SK-N-SH treated with all-trans-retinoic acid at 6 μM for 48 hours (cell line): ENCODE measurements at regions not wholly inside any gene's neighbourhood (a gene's known extent, or its start where the extent isn't known, plus 50 kb on each side); places are given as distances from the start of the nearest gene placed in this dataset.
A peak's percentile ranks its signal among the peaks of the same experiment; 100 is the strongest.

Experiments used
- ATAC-seq: fragments of 200-7000 bp; cut with Tn5 transposase; 3 replicates; pipeline ENCODE4 v1.9.1; 2020; ENCODE audit warnings: mild to moderate bottlenecking, moderate library complexity
- ARNTL ChIP-seq: fragments of 450-650 bp; formaldehyde crosslinking; IDR thresholded peaks from 2 replicates; pipeline ENCODE4 v1.5.0; 2020; ENCODE audit warnings: low read depth, mild to moderate bottlenecking, moderate library complexity, borderline replicate concordance
- BACH2 ChIP-seq: fragments of 250-450 bp; sonication (Bioruptor Pico); IDR thresholded peaks from 2 replicates; pipeline ENCODE4 v1.9.0; 2021; ENCODE audit warnings: mild to moderate bottlenecking, borderline replicate concordance
- CREB5 ChIP-seq: fragments of 250-450 bp; sonication (Bioruptor Pico); IDR thresholded peaks from 2 replicates; pipeline ENCODE4 v1.5.1; 2020; ENCODE audit warnings: low read depth, mild to moderate bottlenecking, moderate library complexity
- CSDC2 ChIP-seq: fragments of 250-450 bp; sonication (Bioruptor Pico); IDR thresholded peaks from 2 replicates; pipeline ENCODE4 v1.5.0; 2020; ENCODE audit warnings: mild to moderate bottlenecking, moderate library complexity
- ESRRG ChIP-seq: fragments of 250-450 bp; sonication (Bioruptor Pico); IDR thresholded peaks from 2 replicates; pipeline ENCODE4 v1.6.1; 2021; ENCODE audit warnings: mild to moderate bottlenecking
- GLIS3 ChIP-seq: fragments of 250-450 bp; sonication (Bioruptor Pico); IDR thresholded peaks from 2 replicates; pipeline ENCODE4 v1.5.0; 2020; ENCODE audit warnings: mild to moderate bottlenecking, moderate library complexity
- ISL1 ChIP-seq: fragments of 250-450 bp; sonication (Bioruptor Pico); IDR thresholded peaks from 2 replicates; pipeline ENCODE4 v2.1.2; 2022; ENCODE audit warnings: mild to moderate bottlenecking, moderate library complexity
- OSR1 ChIP-seq: fragments of 250-450 bp; sonication (Bioruptor Pico); IDR thresholded peaks from 2 replicates; pipeline ENCODE4 v1.8.0; 2022; ENCODE audit warnings: moderate library complexity, mild to moderate bottlenecking, inconsistent platforms
- PPARA ChIP-seq: fragments of 250-450 bp; sonication (Bioruptor Pico); IDR thresholded peaks from 2 replicates; pipeline ENCODE4 v1.5.0; 2020; ENCODE audit warnings: mild to moderate bottlenecking, borderline replicate concordance
- RARB ChIP-seq: fragments of 250-450 bp; sonication (Bioruptor Pico); IDR thresholded peaks from 2 replicates; pipeline ENCODE4 v1.8.0; 2021; ENCODE audit warnings: mild to moderate bottlenecking, moderate library complexity
- SNAI2 ChIP-seq: fragments of 250-450 bp; sonication (Bioruptor Pico); IDR thresholded peaks from 2 replicates; pipeline ENCODE4 v1.5.0; 2020; ENCODE audit warnings: mild to moderate bottlenecking, moderate library complexity
- TCF4 ChIP-seq: fragments of 250-450 bp; sonication (Bioruptor Pico); IDR thresholded peaks from 2 replicates; pipeline ENCODE4 v1.8.0; 2021; ENCODE audit warnings: mild to moderate bottlenecking, moderate library complexity, borderline replicate concordance
- TOX ChIP-seq: fragments of 250-450 bp; sonication (Bioruptor Pico); IDR thresholded peaks from 2 replicates; pipeline ENCODE4 v1.8.0; 2021; ENCODE audit warnings: mild to moderate bottlenecking, moderate library complexity, borderline replicate concordance
- TSHZ2 ChIP-seq: fragments of 250-450 bp; sonication (Bioruptor Pico); IDR thresholded peaks from 2 replicates; pipeline ENCODE4 v1.5.0; 2020; ENCODE audit warnings: mild to moderate bottlenecking, moderate library complexity
- ZC3H10 ChIP-seq: fragments of 250-450 bp; sonication (Bioruptor Pico); IDR thresholded peaks from 2 replicates; pipeline ENCODE4 v1.5.1; 2021; ENCODE audit warnings: mild to moderate bottlenecking, moderate library complexity
- ZFP3 ChIP-seq: fragments of 250-450 bp; sonication (Bioruptor Pico); IDR thresholded peaks from 2 replicates; pipeline ENCODE4 v1.5.0; 2020; ENCODE audit warnings: mild to moderate bottlenecking, moderate library complexity
- ZFP30 ChIP-seq: fragments of 450-650 bp; formaldehyde crosslinking; IDR thresholded peaks from 2 replicates; pipeline ENCODE4 v1.5.0; 2022; ENCODE audit warnings: mild to moderate bottlenecking, moderate library complexity
- ZNF565 ChIP-seq: fragments of 450-650 bp; formaldehyde crosslinking; conservative IDR thresholded peaks from 2 replicates; pipeline ENCODE4 v1.5.0; 2020; ENCODE audit warnings: low read depth, mild to moderate bottlenecking, moderate library complexity
- TF ChIP-seq, protein P1 (sequence below): fragments of 250-450 bp; sonication (Bioruptor Pico); IDR thresholded peaks from 2 replicates; pipeline ENCODE4 v1.8.0; 2020; ENCODE audit warnings: mild to moderate bottlenecking, moderate library complexity, borderline replicate concordance
- TF ChIP-seq, protein P2 (sequence below): fragments of 250-450 bp; sonication (Bioruptor Pico); IDR thresholded peaks from 2 replicates; pipeline ENCODE4 v1.8.0; 2021; ENCODE audit warnings: low read depth, mild to moderate bottlenecking, moderate library complexity, borderline replicate concordance

DNA sequence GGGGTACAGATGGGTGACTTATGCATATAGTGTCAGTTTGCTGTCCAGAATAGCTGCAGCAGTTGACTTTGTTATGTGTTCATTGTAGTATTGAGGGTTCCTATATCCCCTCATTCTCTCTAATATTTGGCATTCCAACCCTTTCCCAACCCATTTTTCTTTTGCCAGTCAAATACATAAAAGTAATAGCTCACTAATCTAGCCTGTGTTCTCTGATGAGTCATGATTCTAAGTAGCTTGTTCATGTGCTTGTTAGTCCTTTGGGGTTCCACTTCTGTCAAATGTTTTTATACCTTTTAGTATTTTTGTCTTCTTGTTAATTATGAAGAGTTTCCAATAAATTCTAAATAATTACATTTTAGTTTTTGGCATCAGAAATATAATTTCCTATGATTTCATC lies 99.2 kb upstream of the MROH9 start:
- TF ChIP-seq ZFP30 (CRISPR knock-in tag) (no peak), BACH2 (no peak), OSR1 (0 out of 2 replicates have a peak, but pooled peaks have one; percentile 31)
- TF ChIP-seq, all 23 proteins: peak for 1
- ATAC-seq = peak; percentile 61

DNA sequence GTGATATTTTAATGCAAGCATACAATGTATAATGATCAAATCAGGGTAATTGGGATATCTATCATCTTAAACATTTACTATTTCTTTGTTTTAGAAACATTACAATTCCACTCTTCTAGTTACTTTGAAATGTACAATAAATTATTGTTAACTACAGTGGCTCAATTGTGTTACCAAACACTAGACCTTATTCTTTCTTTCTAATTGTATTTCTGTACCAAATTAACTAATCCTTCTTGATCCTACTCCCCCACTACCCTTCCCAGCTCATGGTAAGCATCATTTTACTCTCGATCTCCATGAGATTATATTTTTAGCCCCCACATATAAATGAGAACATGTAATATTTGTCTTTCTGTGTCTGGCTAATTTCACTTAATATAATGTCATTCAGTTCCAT lies 95.0 kb upstream of the MROH9 start:
- no peak for ATAC-seq
- TF ChIP-seq ZFP30 (CRISPR knock-in tag) = no peak
- no peak for TF ChIP-seq GLIS3
- no peak for TF ChIP-seq PPARA
- no peak for TF ChIP-seq SNAI2
- no peak for TF ChIP-seq ZNF565 (CRISPR knock-in tag)
- no peak for TF ChIP-seq ZFP3 (CRISPR knock-in tag)
- no peak for TF ChIP-seq ISL1 (CRISPR knock-in tag)
- TF ChIP-seq, protein P1, sequence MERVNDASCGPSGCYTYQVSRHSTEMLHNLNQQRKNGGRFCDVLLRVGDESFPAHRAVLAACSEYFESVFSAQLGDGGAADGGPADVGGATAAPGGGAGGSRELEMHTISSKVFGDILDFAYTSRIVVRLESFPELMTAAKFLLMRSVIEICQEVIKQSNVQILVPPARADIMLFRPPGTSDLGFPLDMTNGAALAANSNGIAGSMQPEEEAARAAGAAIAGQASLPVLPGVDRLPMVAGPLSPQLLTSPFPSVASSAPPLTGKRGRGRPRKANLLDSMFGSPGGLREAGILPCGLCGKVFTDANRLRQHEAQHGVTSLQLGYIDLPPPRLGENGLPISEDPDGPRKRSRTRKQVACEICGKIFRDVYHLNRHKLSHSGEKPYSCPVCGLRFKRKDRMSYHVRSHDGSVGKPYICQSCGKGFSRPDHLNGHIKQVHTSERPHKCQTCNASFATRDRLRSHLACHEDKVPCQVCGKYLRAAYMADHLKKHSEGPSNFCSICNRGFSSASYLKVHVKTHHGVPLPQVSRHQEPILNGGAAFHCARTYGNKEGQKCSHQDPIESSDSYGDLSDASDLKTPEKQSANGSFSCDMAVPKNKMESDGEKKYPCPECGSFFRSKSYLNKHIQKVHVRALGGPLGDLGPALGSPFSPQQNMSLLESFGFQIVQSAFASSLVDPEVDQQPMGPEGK (CRISPR knock-in tag) = no peak
- no peak for TF ChIP-seq RARB (CRISPR knock-in tag)
- TF ChIP-seq TSHZ2 = no peak

DNA sequence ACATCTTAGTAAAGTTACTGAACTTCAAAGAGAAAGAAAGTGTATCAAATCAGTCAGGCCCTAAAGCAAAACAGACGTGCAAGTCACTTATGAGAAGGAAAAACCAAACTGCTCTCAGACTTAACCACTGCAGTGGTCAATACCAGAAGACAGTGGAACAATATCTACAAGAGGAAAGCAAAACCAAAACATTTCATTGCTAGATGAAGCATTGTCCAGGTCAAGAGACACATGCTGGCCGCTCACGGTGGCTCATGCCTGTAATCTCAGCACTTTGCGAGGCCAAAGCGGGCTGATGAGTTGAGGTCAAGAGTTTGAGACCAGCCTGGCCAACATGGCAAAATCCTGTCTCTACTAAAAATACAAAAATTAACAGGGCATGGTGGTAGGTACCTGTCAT lies 82.0 kb upstream of the MROH9 start:
- TF ChIP-seq ARNTL (CRISPR knock-in tag) = no peak
- TF ChIP-seq TOX (CRISPR knock-in tag) = no peak
- TF ChIP-seq ESRRG (CRISPR knock-in tag) = no peak
- no peak for TF ChIP-seq CSDC2 (CRISPR knock-in tag)
- TF ChIP-seq TCF4 (CRISPR knock-in tag) = no peak
- TF ChIP-seq, protein P2, sequence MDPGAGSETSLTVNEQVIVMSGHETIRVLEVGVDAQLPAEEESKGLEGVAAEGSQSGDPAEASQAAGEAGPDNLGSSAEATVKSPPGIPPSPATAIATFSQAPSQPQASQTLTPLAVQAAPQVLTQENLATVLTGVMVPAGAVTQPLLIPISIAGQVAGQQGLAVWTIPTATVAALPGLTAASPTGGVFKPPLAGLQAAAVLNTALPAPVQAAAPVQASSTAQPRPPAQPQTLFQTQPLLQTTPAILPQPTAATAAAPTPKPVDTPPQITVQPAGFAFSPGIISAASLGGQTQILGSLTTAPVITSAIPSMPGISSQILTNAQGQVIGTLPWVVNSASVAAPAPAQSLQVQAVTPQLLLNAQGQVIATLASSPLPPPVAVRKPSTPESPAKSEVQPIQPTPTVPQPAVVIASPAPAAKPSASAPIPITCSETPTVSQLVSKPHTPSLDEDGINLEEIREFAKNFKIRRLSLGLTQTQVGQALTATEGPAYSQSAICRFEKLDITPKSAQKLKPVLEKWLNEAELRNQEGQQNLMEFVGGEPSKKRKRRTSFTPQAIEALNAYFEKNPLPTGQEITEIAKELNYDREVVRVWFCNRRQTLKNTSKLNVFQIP (CRISPR knock-in tag) = no peak
- TF ChIP-seq PPARA = no peak
- TF ChIP-seq RARB (CRISPR knock-in tag) = no peak
- ATAC-seq = no peak

GRCh38 chr1:170853867-170854266 lies 81.5 kb upstream of the MROH9 start:
- ATAC-seq = no peak
- no peak for TF ChIP-seq ISL1 (CRISPR knock-in tag)
- no peak for TF ChIP-seq ZNF565 (CRISPR knock-in tag)
- no peak for TF ChIP-seq OSR1
- TF ChIP-seq TOX (CRISPR knock-in tag) = no peak
- no peak for TF ChIP-seq ZFP3 (CRISPR knock-in tag)
- TF ChIP-seq BACH2 = no peak
- no peak for TF ChIP-seq ARNTL (CRISPR knock-in tag)
- TF ChIP-seq TSHZ2 = no peak
- no peak for TF ChIP-seq PPARA
- no peak for TF ChIP-seq GLIS3
- TF ChIP-seq CREB5 (CRISPR knock-in tag) = no peak
- TF ChIP-seq RARB (CRISPR knock-in tag) = no peak
- TF ChIP-seq ESRRG (CRISPR knock-in tag) = no peak
- no peak for TF ChIP-seq TCF4 (CRISPR knock-in tag)
- TF ChIP-seq SNAI2 = no peak
- no peak for TF ChIP-seq ZC3H10
- TF ChIP-seq, all 23 proteins: peak for 0
